ENCODE measurements at regions not wholly inside any gene's neighbourhood (a gene's known extent, or its start where the extent isn't known, plus 50 kb on each side); places are given as distances from the start of the nearest gene placed in this dataset.

- Histone ChIP-seq H3K79me2 (ENCODE audit: control insufficient read depth, low read length) (no peaks in the 10 kb centered on the region), H3K4me3 (ENCODE audit: low read length) (no peak overlapping the region), H3K4me2 (ENCODE audit: low read length) (no peak overlapping the region), H3F3A (ENCODE audit: control insufficient read depth, insufficient read depth) (no peaks in the 10 kb centered on the region), H3K4me1 (ENCODE audit: control insufficient read depth, low read length) (no peaks in the 10 kb centered on the region), H3K9me2 (replicated peaks; ENCODE audit: control insufficient read depth, low read length) (no peaks in the 10 kb centered on the region), H3K27ac (ENCODE audit: low read depth, low read length) (no peak overlapping the region), H4K20me1 (ENCODE audit: control insufficient read depth, insufficient read depth, low read depth, low read length) (no peaks in the 10 kb centered on the region), H3K27me3 (ENCODE audit: control insufficient read depth, low read length) (no peaks in the 10 kb centered on the region), H3K9me3 (ENCODE audit: control insufficient read depth, insufficient read depth, low read length) (peaks cover 6% of the 10 kb centered on the region; the same call in 1 of the 2 replicates), H3K36me3 (ENCODE audit: control insufficient read depth, low read length) (no peaks in the 10 kb centered on the region)
- TF ChIP-seq EZH2phosphoT487 (IDR thresholded peaks at IDR 0.05; ENCODE audit: borderline replicate concordance, low read length): no peak
- no peak for TF ChIP-seq CTCF (IDR thresholded peaks at IDR 0.05; ENCODE audit: low read depth, low read length, poor library complexity, severe bottlenecking)
Observed at GRCh38 chr1:29722598-29722997, 486.3 kb downstream of the PTPRU start.

- H3K27me3 ChIP-seq (ENCODE audit: control insufficient read depth, low read length): no peaks in the 10 kb centered on the region
- H3K4me2 ChIP-seq (ENCODE audit: low read length): no peak overlapping the region
- H3F3A ChIP-seq (ENCODE audit: control insufficient read depth, insufficient read depth): no peaks in the 10 kb centered on the region
- H4K20me1 ChIP-seq (ENCODE audit: control insufficient read depth, insufficient read depth, low read depth, low read length): no peaks in the 10 kb centered on the region
- H3K9me2 ChIP-seq (replicated peaks; ENCODE audit: control insufficient read depth, low read length): no peaks in the 10 kb centered on the region
- H3K36me3 ChIP-seq (ENCODE audit: control insufficient read depth, low read length): no peaks in the 10 kb centered on the region
- peaks cover 6% of the 10 kb centered on the region; the same call in 1 of the 2 replicates for H3K9me3 ChIP-seq (ENCODE audit: control insufficient read depth, insufficient read depth, low read length)
- no peak overlapping the region for H3K27ac ChIP-seq (ENCODE audit: low read depth, low read length)
- no peaks in the 10 kb centered on the region for H3K79me2 ChIP-seq (ENCODE audit: control insufficient read depth, low read length)
- TF ChIP-seq CTCF (IDR thresholded peaks at IDR 0.05; ENCODE audit: low read depth, low read length, poor library complexity, severe bottlenecking) (no peak), EZH2phosphoT487 (IDR thresholded peaks at IDR 0.05; ENCODE audit: borderline replicate concordance, low read length) (no peak)
- H3K4me3 ChIP-seq (ENCODE audit: low read length): no peak overlapping the region
- H3K4me1 ChIP-seq (ENCODE audit: control insufficient read depth, low read length): no peaks in the 10 kb centered on the region
Observed at GRCh38 chr1:29719253-29719652, 482.9 kb downstream of the PTPRU start.

- no peaks in the 10 kb centered on the region for H3K79me2 ChIP-seq (ENCODE audit: control insufficient read depth, low read length)
- H3K4me2 ChIP-seq (ENCODE audit: low read length): no peak overlapping the region
- no peaks in the 10 kb centered on the region for H3F3A ChIP-seq (ENCODE audit: control insufficient read depth, insufficient read depth)
- TF ChIP-seq CTCF (IDR thresholded peaks at IDR 0.05; ENCODE audit: low read depth, low read length, poor library complexity, severe bottlenecking) (no peak), EZH2phosphoT487 (IDR thresholded peaks at IDR 0.05; ENCODE audit: borderline replicate concordance, low read length) (no peak)
- no peaks in the 10 kb centered on the region for H3K4me1 ChIP-seq (ENCODE audit: control insufficient read depth, low read length)
- no peak overlapping the region for H3K27ac ChIP-seq (ENCODE audit: low read depth, low read length)
- no peaks in the 10 kb centered on the region for H3K36me3 ChIP-seq (ENCODE audit: control insufficient read depth, low read length)
- no peaks in the 10 kb centered on the region for H3K27me3 ChIP-seq (ENCODE audit: control insufficient read depth, low read length)
- H4K20me1 ChIP-seq (ENCODE audit: control insufficient read depth, insufficient read depth, low read depth, low read length): no peaks in the 10 kb centered on the region
- H3K4me3 ChIP-seq (ENCODE audit: low read length): no peak overlapping the region
- H3K9me2 ChIP-seq (replicated peaks; ENCODE audit: control insufficient read depth, low read length): no peaks in the 10 kb centered on the region
- peaks cover 6% of the 10 kb centered on the region; the same call in 1 of the 2 replicates for H3K9me3 ChIP-seq (ENCODE audit: control insufficient read depth, insufficient read depth, low read length)
Observed at GRCh38 chr1:29718791-29719190, 482.5 kb downstream of the PTPRU start.
